HCT116 (cell line): ENCODE measurements at regions not wholly inside any gene's neighbourhood (a gene's known extent, or its start where the extent isn't known, plus 50 kb on each side); places are given as distances from the start of the nearest gene placed in this dataset.

ENCODE experiments used
- CTCF ChIP-seq, 3 experiments: fragments of 200-600 bp in 1 of 3; sonication (generic) in 1 of 3; IDR thresholded peaks in 2 of 3; conservative IDR thresholded peaks in 1 of 3; 2 replicates each; pipeline ENCODE4 v1.5.1; 2012 to 2017; ENCODE audit warnings: low read depth in 2 of 3, low read length in 2 of 3, antibody characterized with exemption in 1 of 3, borderline replicate concordance in 1 of 3, control low read depth in 1 of 3, mild to moderate bottlenecking in 1 of 3, mixed read lengths in 1 of 3, mixed run types in 1 of 3, moderate library complexity in 1 of 3; ENCODE audit not compliant: insufficient read depth in 1 of 3
- EZH2phosphoT487 ChIP-seq: fragments of 200-600 bp; IDR thresholded peaks from 2 replicates; pipeline ENCODE4 v1.6.1; 2018; ENCODE audit warnings: antibody characterized with exemption, borderline replicate concordance
- FOSL1 ChIP-seq: IDR thresholded peaks from 2 replicates; pipeline ENCODE4 v1.6.1; 2012; ENCODE audit warnings: low read depth
- POLR2A ChIP-seq: IDR thresholded peaks from 2 replicates; pipeline ENCODE4 v1.7.0; 2011; ENCODE audit warnings: borderline replicate concordance; ENCODE audit not compliant: insufficient read depth, insufficient read length; ENCODE audit errors: extremely low read depth
- TCF7L2 ChIP-seq: IDR thresholded peaks from 2 replicates; pipeline ENCODE4 v1.7.0; 2011; ENCODE audit warnings: borderline replicate concordance, inconsistent platforms; ENCODE audit not compliant: insufficient read depth, insufficient read length; ENCODE audit errors: extremely low read depth
- TF ChIP-seq, protein P1 (sequence below): IDR thresholded peaks from 2 replicates; pipeline ENCODE4 v1.6.1; 2012; ENCODE audit warnings: low read depth

DNA sequence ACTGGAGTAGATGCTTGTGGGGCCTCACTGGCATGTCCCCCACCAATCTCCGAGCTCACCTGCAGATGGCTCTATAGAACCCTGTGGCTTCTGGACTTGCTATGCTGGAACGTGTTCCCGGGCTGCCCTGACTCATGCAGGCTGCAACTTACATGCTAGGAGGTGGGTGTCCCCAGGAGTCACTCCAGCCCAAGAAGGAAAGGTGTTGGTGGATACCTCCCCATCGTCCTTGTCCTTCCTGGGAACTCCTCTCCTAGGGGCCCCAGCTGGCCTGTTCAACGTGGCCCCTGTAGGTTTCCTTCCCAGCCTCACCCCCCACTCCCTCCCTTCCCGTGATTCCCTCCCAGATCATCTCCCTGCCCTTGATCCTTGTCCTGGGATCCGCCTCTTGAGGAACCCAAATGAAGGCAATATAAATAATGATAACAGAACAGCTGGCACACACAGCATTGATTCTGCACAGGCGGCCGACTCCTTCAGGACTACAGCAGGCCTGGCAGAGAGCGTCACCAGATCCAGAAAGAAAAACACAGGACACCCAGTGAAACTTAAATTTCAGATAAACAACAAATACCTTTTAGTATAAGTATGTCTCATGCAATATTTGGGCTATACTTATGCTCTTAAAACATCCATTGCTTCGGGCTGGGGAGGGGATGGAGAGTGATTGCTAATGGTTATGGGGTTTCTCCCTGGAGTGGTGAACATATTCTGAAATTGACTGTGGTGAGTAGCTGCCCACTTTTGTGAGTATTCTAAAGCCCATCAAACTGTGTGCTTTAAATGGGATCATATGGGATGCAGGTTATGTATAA, 221.1 kb upstream of the GSE1 start:
- TF ChIP-seq FOSL1 (no peak), EZH2phosphoT487 (no peak), CTCF (IDR thresholded peaks at IDR 0.05 in 2 of 3, conservative IDR thresholded peaks at IDR 0.05 in 1 of 3; ENCODE audit: borderline replicate concordance in 1 of 3, insufficient read depth in 1 of 3, low read depth in 2 of 3, low read length in 2 of 3) (0 out of 6 replicates have a peak, but pooled peaks of 1 of the 3 experiments have one; percentile 9), TCF7L2 (no peak), POLR2A (no peak)
- TF ChIP-seq, protein P1, sequence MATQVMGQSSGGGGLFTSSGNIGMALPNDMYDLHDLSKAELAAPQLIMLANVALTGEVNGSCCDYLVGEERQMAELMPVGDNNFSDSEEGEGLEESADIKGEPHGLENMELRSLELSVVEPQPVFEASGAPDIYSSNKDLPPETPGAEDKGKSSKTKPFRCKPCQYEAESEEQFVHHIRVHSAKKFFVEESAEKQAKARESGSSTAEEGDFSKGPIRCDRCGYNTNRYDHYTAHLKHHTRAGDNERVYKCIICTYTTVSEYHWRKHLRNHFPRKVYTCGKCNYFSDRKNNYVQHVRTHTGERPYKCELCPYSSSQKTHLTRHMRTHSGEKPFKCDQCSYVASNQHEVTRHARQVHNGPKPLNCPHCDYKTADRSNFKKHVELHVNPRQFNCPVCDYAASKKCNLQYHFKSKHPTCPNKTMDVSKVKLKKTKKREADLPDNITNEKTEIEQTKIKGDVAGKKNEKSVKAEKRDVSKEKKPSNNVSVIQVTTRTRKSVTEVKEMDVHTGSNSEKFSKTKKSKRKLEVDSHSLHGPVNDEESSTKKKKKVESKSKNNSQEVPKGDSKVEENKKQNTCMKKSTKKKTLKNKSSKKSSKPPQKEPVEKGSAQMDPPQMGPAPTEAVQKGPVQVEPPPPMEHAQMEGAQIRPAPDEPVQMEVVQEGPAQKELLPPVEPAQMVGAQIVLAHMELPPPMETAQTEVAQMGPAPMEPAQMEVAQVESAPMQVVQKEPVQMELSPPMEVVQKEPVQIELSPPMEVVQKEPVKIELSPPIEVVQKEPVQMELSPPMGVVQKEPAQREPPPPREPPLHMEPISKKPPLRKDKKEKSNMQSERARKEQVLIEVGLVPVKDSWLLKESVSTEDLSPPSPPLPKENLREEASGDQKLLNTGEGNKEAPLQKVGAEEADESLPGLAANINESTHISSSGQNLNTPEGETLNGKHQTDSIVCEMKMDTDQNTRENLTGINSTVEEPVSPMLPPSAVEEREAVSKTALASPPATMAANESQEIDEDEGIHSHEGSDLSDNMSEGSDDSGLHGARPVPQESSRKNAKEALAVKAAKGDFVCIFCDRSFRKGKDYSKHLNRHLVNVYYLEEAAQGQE, result no peak
